NT2/D1 (cell line): ENCODE measurements at regions not wholly inside any gene's neighbourhood (a gene's known extent, or its start where the extent isn't known, plus 50 kb on each side); places are given as distances from the start of the nearest gene placed in this dataset.

Experiments used
- SUZ12 ChIP-seq: IDR thresholded peaks from 2 replicates; pipeline ENCODE4 v1.6.1; 2011; ENCODE audit not compliant: insufficient read length, insufficient read depth; ENCODE audit errors: extremely low read depth
- YY1 ChIP-seq: IDR thresholded peaks from 2 replicates; pipeline ENCODE4 v1.6.1; 2011; ENCODE audit not compliant: insufficient read length, insufficient read depth
- ZNF274 ChIP-seq: IDR thresholded peaks from 2 replicates; pipeline ENCODE4 v1.6.1; 2011; ENCODE audit warnings: mild to moderate bottlenecking, low read depth, low read length

- TF ChIP-seq YY1 (no peak), ZNF274 (no peak), SUZ12 (no peak)
These were observed 162.9 kb upstream of the SLC24A3 start for GRCh38 chr20:19049514-19049913.
